Right lobe of liver (tissue), 6 donors: ENCODE measurements at regions not wholly inside any gene's neighbourhood (a gene's known extent, or its start where the extent isn't known, plus 50 kb on each side); places are given as distances from the start of the nearest gene placed in this dataset.
"Not testable (repeated sequence)": the region's sequence is repeated elsewhere in the genome, so short reads cannot be mapped to it uniquely, and the experiment has no call there.

Experiments used
- ATAC-seq, 4 donors: fragments of 200-7000 bp; cut with Tn5 transposase; one replicate each; pipeline ENCODE4 v1.9.1; 2020; ENCODE audit warnings: mild to moderate bottlenecking in 4 of 4, moderate library complexity in 4 of 4
- DNase-seq, 3 donors: peaks; one replicate each; pipeline ENCODE4 v3.0.0-alpha.2; 2020
- H3K27ac ChIP-seq, 3 donors: fragments of 200-600 bp; one replicate each; pipeline ENCODE4 v1.8.0; 2022
- H3K27me3 ChIP-seq, 2 donors: fragments of 200-600 bp; one replicate each; pipeline ENCODE4 v1.8.0; 2022
- H3K36me3 ChIP-seq, 4 donors: fragments of 200-600 bp; sonication (generic) in 1 of 4; one replicate each; pipeline versions ENCODE4 v1.5.1 to v1.8.0; 2017 to 2022; ENCODE audit warnings: control low read depth in 1 of 4
- H3K4me1 ChIP-seq, 4 donors: fragments of 200-600 bp; sonication (generic) in 1 of 4; one replicate each; pipeline versions ENCODE4 v1.5.1 to v1.8.0; 2017 to 2022; ENCODE audit warnings: control low read depth in 1 of 4
- H3K4me3 ChIP-seq, 3 donors: fragments of 200-600 bp; one replicate each; pipeline ENCODE4 v1.8.0; 2022
- H3K9me3 ChIP-seq, 4 donors: fragments of 200-600 bp; sonication (generic) in 1 of 4; one replicate each; pipeline versions ENCODE4 v1.5.1 to v1.8.0; 2017 to 2022; ENCODE audit warnings: control low read depth in 1 of 4
- CTCF ChIP-seq, 4 donors: fragments of 200-600 bp in 3 of 4; fragments of 450-650 bp in 1 of 4; IDR thresholded peaks; one replicate each; pipeline versions ENCODE4 v1.5.1 to v1.8.0; 2016 to 2022; ENCODE audit warnings: antibody characterized with exemption in 4 of 4, mild to moderate bottlenecking in 2 of 4
- POLR2A ChIP-seq: fragments of 450-650 bp; IDR thresholded peaks from one replicate; pipeline ENCODE4 v1.6.1; 2017; ENCODE audit warnings: antibody characterized with exemption, mild to moderate bottlenecking
- WGBS: methylation state at CpG from one replicate; pipeline ENCODE4 v1.1.6; 2018; ENCODE audit warnings: low coverage, low lambda C conversion rate; ENCODE audit not compliant: insufficient coverage; ENCODE audit errors: missing lambda C conversion rate; 5-methylcytosine and 5-hydroxymethylcytosine counted together
- intact Hi-C, 2 donors: fragments of 100-400 bp; cut with DNase I; formaldehyde crosslinking; loops; one replicate each; pipeline versions ENCODE4 v1.11.2 to v1.14.1; 2022
- donor health status: DM: no; HTN: yes; CAD: no.
- donor health status: DM: no; HTN: no; CAD: no.
- donor health status: DM: no; HTN: no; CAD: no.
- donor health status: DM: no; HTN: yes; CAD: no.
- donor health status: DM: no; HTN: yes; CAD: no.

DNA sequence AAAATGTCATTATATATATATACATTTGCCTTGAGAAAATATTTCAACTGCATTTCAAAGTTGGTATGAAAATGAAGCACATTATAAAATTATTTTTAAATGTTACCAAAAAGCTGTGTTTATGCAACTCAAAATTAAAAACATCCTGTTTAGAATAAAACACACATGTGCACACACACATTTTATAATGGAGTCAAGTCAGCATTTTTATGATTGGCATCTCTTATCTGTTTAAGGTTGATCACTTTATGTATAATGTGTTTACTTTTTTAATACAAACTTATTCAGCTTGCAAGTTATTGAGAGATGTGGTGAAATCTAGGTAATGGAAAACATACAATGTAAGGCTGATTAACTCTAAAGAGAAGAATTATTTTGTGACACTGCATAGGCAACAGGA lies 80.4 kb downstream of the IFI44 start:
- DNase-seq (no peak), ATAC-seq (no peak)
- Histone ChIP-seq H3K4me3 (no peak overlapping the region), H3K9me3 (no peaks in the 10 kb centered on the region), H3K4me1 (no peaks in the 10 kb centered on the region), H3K27me3 (no peaks in the 10 kb centered on the region), H3K36me3 (no peaks in the 10 kb centered on the region), H3K27ac (no peak overlapping the region)
- TF ChIP-seq CTCF (IDR thresholded peaks at IDR 0.05) = no peak
- no peak for TF ChIP-seq POLR2A
- intact Hi-C loops = no loop called here

DNA sequence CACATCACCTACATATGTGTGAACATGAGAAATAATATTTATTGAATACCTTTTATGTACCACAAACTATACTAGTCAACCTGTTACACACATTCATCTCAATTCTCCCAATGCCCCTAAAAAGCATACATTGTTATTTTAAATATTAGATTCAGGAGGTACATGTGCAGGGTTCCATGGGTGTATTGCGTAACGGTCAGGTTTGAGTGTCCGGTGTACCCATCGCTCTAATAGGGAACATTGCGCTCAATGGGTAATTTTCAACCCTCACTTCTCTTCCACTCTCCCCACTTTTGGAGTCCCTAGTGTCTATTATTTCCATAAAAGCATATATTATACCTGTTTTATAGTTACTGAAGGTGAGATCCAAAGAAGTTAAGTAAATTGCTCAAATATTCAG lies 82.0 kb downstream of the IFI44 start:
- WGBS = 70% methylated on average over 5 of the region's 5 CpGs
- ATAC-seq (no peak), DNase-seq (no peak)
- TF ChIP-seq CTCF (IDR thresholded peaks at IDR 0.05) = no peak
- TF ChIP-seq POLR2A = no peak
- Histone ChIP-seq H3K27me3 (no peaks in the 10 kb centered on the region), H3K27ac (no peak overlapping the region), H3K9me3 (no peaks in the 10 kb centered on the region), H3K4me1 (no peaks in the 10 kb centered on the region), H3K36me3 (no peaks in the 10 kb centered on the region), H3K4me3 (no peak overlapping the region)
- intact Hi-C loops = no loop called here

GRCh38 chr1:78737241-78737640 lies 87.6 kb downstream of the IFI44 start:
- Histone ChIP-seq H3K9me3 (no peaks in the 10 kb centered on the region), H3K4me3 (no peak overlapping the region), H3K4me1 (no peaks in the 10 kb centered on the region), H3K27me3 (no peaks in the 10 kb centered on the region), H3K36me3 (no peaks in the 10 kb centered on the region), H3K27ac (no peak overlapping the region)
- intact Hi-C loops = no loop called here
- 86% methylated on average over 1 of the region's 1 CpG for WGBS
- TF ChIP-seq POLR2A = no peak
- TF ChIP-seq CTCF (IDR thresholded peaks at IDR 0.05) = no peak
- DNase-seq = no peak
- ATAC-seq = no peak

DNA sequence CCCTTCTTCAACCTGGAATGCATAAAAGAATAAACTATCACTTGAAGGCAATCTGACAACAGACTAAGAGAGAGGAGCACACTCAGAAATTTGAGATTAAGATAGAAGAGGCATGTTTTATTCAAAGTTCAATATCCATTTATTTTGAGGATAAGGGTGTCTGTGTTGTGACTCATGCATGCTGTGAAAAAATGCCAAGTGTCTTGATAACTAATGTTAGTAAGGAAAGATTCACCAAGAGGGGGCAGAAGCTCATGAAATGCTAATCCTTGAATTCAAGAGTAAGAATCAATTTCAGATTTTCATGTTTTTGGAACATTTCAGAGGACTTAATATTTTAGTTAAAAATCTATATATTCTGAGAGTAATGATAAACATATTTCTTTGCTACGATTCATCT lies 94.0 kb downstream of the IFI44 start:
- no peak overlapping the region for H3K27ac ChIP-seq
- ATAC-seq (no peak), DNase-seq (no peak)
- no peaks in the 10 kb centered on the region for H3K4me1 ChIP-seq
- H3K36me3 ChIP-seq = no peaks in the 10 kb centered on the region
- no peaks in the 10 kb centered on the region for H3K9me3 ChIP-seq
- intact Hi-C loops = no loop called here
- H3K4me3 ChIP-seq = no peak overlapping the region
- 62% methylated on average over 1 of the region's 1 CpG for WGBS
- no peaks in the 10 kb centered on the region for H3K27me3 ChIP-seq
- no peak for TF ChIP-seq POLR2A
- no peak for TF ChIP-seq CTCF (IDR thresholded peaks at IDR 0.05)

- Histone ChIP-seq H3K27ac (no peak overlapping the region), H3K27me3 (no peaks in the 10 kb centered on the region), H3K4me3 (no peak overlapping the region), H3K36me3 (no peaks in the 10 kb centered on the region), H3K9me3 (no peaks in the 10 kb centered on the region), H3K4me1 (no peaks in the 10 kb centered on the region)
- TF ChIP-seq CTCF (IDR thresholded peaks at IDR 0.05) (no peak), POLR2A (no peak)
- DNase-seq (no peak), ATAC-seq (no peak)
- intact Hi-C loops = no loop called here
Observed at GRCh38 chr1:78745111-78745510, 95.5 kb downstream of the IFI44 start.

- WGBS = 71% methylated on average over 2 of the region's 2 CpGs
- DNase-seq, ATAC-seq, H3K27ac ChIP-seq, H3K4me3 ChIP-seq, H3K27me3 ChIP-seq, intact Hi-C loops, H3K36me3 ChIP-seq, H3K9me3 ChIP-seq, H3K4me1 ChIP-seq: not testable (repeated sequence)
Observed at GRCh38 chr1:78753679-78754078, 104.0 kb downstream of the IFI44 start.
